Transverse colon (tissue), 4 donors: ENCODE measurements at regions not wholly inside any gene's neighbourhood (a gene's known extent, or its start where the extent isn't known, plus 50 kb on each side); places are given as distances from the start of the nearest gene placed in this dataset.

ENCODE experiments used
- DNase-seq: peaks from one replicate; pipeline ENCODE4 v3.0.0-alpha.2; 2019
- H3K27ac ChIP-seq, 4 donors: fragments of 200-600 bp; sonication (generic); 2 replicates each; pipeline ENCODE4 v1.5.1; 2016 to 2018; ENCODE audit warnings: inconsistent platforms in 4 of 4
- H3K27me3 ChIP-seq: fragments of 200-600 bp; sonication (generic); 2 replicates; pipeline ENCODE4 v1.5.1; 2017; ENCODE audit warnings: inconsistent platforms
- H3K36me3 ChIP-seq, 4 donors: fragments of 200-600 bp; sonication (generic); 2 replicates each; pipeline ENCODE4 v1.5.1; 2017 to 2019; ENCODE audit warnings: inconsistent platforms in 4 of 4
- H3K4me1 ChIP-seq, 4 donors: fragments of 200-600 bp; sonication (generic); 2 replicates each; pipeline ENCODE4 v1.5.1; 2017 to 2020; ENCODE audit warnings: inconsistent platforms in 4 of 4
- H3K4me3 ChIP-seq, 4 donors: fragments of 200-600 bp; sonication (generic); 1 replicate in 1 of 4; 2 replicates in 3 of 4; pipeline versions ENCODE4 v1.5.1 to v1.6.1; 2017 to 2019; ENCODE audit warnings: inconsistent platforms in 4 of 4
- H3K9me3 ChIP-seq, 2 donors: fragments of 200-600 bp; sonication (generic); 2 replicates each; pipeline ENCODE4 v1.5.1; 2017 to 2019; ENCODE audit warnings: inconsistent platforms in 2 of 2
- CTCF ChIP-seq, 5 experiments: fragments of 200-600 bp in 3 of 5; fragments of 450-650 bp in 2 of 5; sonication (generic) in 3 of 5; IDR thresholded peaks; 1 replicate in 2 of 5; 2 replicates in 3 of 5; pipeline ENCODE4 v1.5.1; 2016 to 2017; ENCODE audit warnings: antibody characterized with exemption in 5 of 5, inconsistent platforms in 3 of 5, mild to moderate bottlenecking in 2 of 5, moderate library complexity in 1 of 5
- EP300 ChIP-seq: sonication (generic); formaldehyde crosslinking; IDR thresholded peaks from one replicate; pipeline ENCODE4 v1.6.1; 2017; ENCODE audit warnings: antibody characterized with exemption, low read depth
- POLR2A ChIP-seq: fragments of 450-650 bp; IDR thresholded peaks from one replicate; pipeline ENCODE4 v1.6.1; 2016; ENCODE audit warnings: antibody characterized with exemption, mild to moderate bottlenecking, moderate library complexity
- POLR2AphosphoS5 ChIP-seq, 3 donors: sonication (generic); formaldehyde crosslinking; IDR thresholded peaks; one replicate each; pipeline ENCODE4 v1.6.1; 2016; ENCODE audit warnings: antibody characterized with exemption in 3 of 3
- WGBS, 2 donors: methylation state at CpG; one replicate each; pipeline ENCODE4 v1.1.5; 2018; ENCODE audit warnings: low coverage in 1 of 2; 5-methylcytosine and 5-hydroxymethylcytosine counted together
- in situ Hi-C, 4 donors: fragments of 200-750 bp; cut with MboI; loops; one replicate each; pipeline versions ENCODE4 v1.15.0 to v1.15.1; 2017; ENCODE audit warnings: low sequenced_read_pairs in 3 of 4, low pct_ligation_motif_present in 1 of 4, low pct_unique_long_range_greater_than_20kb in 1 of 4
- intact Hi-C: fragments of 100-400 bp; cut with DNase I; formaldehyde crosslinking; loops from one replicate; pipeline ENCODE4 v1.15.1; 2023; ENCODE audit warnings: low total_unique reads

DNA sequence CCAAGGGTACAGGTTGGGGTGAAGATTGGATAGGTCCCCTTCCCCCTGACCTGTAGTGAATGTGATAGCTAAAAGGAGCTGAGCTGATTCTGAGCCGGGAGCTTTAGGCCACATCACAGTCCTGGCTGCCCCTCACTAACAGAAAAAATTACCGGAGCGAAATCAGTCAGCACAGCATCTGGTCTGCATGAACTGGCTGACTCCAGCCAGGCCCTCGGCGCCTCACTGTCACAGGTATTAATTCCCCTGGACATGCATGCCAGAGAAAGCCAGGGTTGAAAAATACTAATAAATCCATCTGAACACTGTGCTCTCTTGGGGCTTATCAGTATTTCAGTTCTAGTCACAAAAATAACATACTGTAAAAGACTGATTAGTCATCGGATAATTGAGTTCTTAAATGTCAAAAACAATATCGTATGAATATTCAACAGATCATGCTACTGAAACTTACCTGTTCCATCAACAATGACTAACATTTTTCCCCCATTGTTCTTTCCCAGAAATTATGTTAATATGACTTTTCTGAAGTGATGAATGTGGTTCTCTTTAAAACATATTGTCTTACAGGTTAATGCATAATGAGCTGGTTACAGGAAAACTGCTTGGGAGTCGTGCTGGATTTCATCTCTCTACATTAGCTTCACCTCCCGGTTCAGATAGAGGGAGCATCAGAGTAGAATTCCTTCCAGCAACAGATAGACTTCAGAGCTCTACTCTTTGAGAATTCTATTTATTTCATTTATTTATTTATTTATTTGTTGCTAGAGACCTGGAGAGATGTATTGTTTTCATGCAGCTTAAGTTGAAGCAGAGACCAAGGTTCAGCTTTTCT lies 387.7 kb downstream of the NXPE2 start:
- intact Hi-C loops (loop anchor here (5.0 kb wide), 1 partner anchor 1339 kb away; no protein-coding TSS in a partner anchor), in situ Hi-C loops (no loop called here)
- Histone ChIP-seq H3K36me3 (no peaks in the 10 kb centered on the region), H3K9me3 (no peaks in the 10 kb centered on the region), H3K4me3 (no peak overlapping the region), H3K27me3 (no peaks in the 10 kb centered on the region), H3K27ac (no peak overlapping the region), H3K4me1 (no peaks in the 10 kb centered on the region)
- DNase-seq, result no peak
- WGBS, 2 donors, result 79 to 85% methylated on average over 4 to 9 of the region's 9 CpGs
- no peak for TF ChIP-seq POLR2AphosphoS5 (IDR thresholded peaks at IDR 0.05)
- TF ChIP-seq POLR2A, result no peak
- TF ChIP-seq EP300, result no peak
- TF ChIP-seq CTCF (IDR thresholded peaks at IDR 0.05), result no peak

DNA sequence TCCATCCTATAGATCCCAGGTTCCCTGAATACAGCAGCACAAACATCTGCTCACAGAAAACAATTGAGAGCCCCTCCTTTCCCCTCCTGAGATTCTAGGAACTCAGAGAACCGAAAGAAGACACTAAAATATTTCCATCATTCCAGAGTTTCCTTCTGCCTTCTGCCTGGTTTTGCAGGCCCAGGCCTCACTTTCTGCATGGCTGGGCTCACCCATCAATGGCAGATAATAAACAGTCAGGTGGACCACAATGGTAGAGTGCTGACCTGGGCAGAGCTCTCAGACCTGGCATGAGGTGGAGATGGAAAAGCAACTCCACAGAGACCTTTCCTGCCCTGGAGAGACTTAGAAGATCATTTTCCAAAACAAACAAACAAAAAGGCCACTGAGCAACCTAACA lies 389.1 kb downstream of the NXPE2 start:
- in situ Hi-C loops (no loop called here), intact Hi-C loops (loop anchor here (5.0 kb wide), 1 partner anchor 1340 kb away; no protein-coding TSS in a partner anchor)
- Histone ChIP-seq H3K27ac (no peak overlapping the region), H3K4me3 (no peak overlapping the region), H3K4me1 (no peaks in the 10 kb centered on the region), H3K36me3 (no peaks in the 10 kb centered on the region), H3K27me3 (no peaks in the 10 kb centered on the region), H3K9me3 (no peaks in the 10 kb centered on the region)
- WGBS, 2 donors, result 28 to 29% methylated on average over 1 of the region's 1 CpG
- no peak for TF ChIP-seq POLR2AphosphoS5 (IDR thresholded peaks at IDR 0.05)
- TF ChIP-seq CTCF (IDR thresholded peaks at IDR 0.05), result no peak
- no peak for TF ChIP-seq EP300
- TF ChIP-seq POLR2A, result no peak
- DNase-seq, result no peak

DNA sequence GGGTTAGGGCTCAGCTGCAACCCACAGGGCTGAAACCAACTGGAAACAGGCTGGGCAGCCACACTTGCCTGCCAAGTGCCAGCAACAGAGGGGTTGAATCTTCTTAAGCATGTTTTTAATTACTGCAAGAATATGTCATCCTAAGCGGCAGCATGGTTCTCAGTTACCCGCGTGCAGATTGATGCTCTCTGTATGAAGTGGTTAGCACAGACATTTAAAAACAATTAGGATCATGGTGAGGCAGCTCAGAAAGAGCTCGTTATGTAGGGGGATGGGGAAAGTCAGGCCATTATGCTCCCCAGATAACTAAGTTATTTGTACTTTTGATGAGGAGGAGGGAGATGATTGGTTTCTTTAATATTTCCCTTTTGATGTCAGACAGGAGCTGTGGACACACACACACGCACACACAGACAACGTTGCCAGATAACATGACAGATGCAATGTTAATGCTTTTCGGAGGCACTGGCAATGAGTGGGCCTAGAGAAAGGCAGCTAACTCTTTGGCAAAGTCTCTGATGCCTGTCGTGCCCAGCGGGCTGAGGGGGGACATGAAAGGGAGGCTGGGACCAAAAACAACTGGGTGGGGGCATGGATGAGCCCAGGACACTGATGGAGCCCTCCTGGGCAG lies 389.7 kb downstream of the NXPE2 start:
- H3K27ac ChIP-seq, result no peak overlapping the region
- H3K36me3 ChIP-seq, result no peaks in the 10 kb centered on the region
- in situ Hi-C loops (no loop called here), intact Hi-C loops (loop anchor here (5.0 kb wide), 1 partner anchor 1341 kb away; no protein-coding TSS in a partner anchor)
- no peaks in the 10 kb centered on the region for H3K9me3 ChIP-seq
- no peak for TF ChIP-seq POLR2A
- no peak for TF ChIP-seq CTCF (IDR thresholded peaks at IDR 0.05)
- TF ChIP-seq EP300, result no peak
- TF ChIP-seq POLR2AphosphoS5 (IDR thresholded peaks at IDR 0.05), result no peak
- H3K4me1 ChIP-seq, result no peaks in the 10 kb centered on the region
- 82 to 100% methylated on average over 2 to 9 of the region's 9 CpGs for WGBS, 2 donors
- H3K27me3 ChIP-seq, result no peaks in the 10 kb centered on the region
- DNase-seq, result no peak
- H3K4me3 ChIP-seq, result no peak overlapping the region

GRCh38 chr11:115069599-115069998 lies 391.3 kb downstream of the NXPE2 start:
- 89 to 91% methylated on average over 6 of the region's 6 CpGs for WGBS, 2 donors

More at GRCh38 chr11:115069599-115069998, 391.3 kb downstream of the NXPE2 start:
- in situ Hi-C loops, result no loop called here
- Histone ChIP-seq H3K36me3 (no peaks in the 10 kb centered on the region), H3K27me3 (no peaks in the 10 kb centered on the region), H3K4me3 (no peak overlapping the region), H3K27ac (no peak overlapping the region), H3K9me3 (no peaks in the 10 kb centered on the region), H3K4me1 (no peaks in the 10 kb centered on the region)
- no peak for TF ChIP-seq POLR2A
- no peak for TF ChIP-seq CTCF (IDR thresholded peaks at IDR 0.05)
- TF ChIP-seq EP300, result no peak
- no peak for TF ChIP-seq POLR2AphosphoS5 (IDR thresholded peaks at IDR 0.05)
- intact Hi-C loops, result loop anchor here (5.0 kb wide), 1 partner anchor 1342 kb away; no protein-coding TSS in a partner anchor
- no peak for DNase-seq
